GM21367 (cell line): ENCODE measurements at regions not wholly inside any gene's neighbourhood (a gene's known extent, or its start where the extent isn't known, plus 50 kb on each side); places are given as distances from the start of the nearest gene placed in this dataset.

Source experiments
- ATAC-seq: cut with Tn5 transposase; IDR thresholded peaks from one replicate; pipeline ENCODE4 v1.9.1; 2021; ENCODE audit not compliant: unreplicated experiment

DNA sequence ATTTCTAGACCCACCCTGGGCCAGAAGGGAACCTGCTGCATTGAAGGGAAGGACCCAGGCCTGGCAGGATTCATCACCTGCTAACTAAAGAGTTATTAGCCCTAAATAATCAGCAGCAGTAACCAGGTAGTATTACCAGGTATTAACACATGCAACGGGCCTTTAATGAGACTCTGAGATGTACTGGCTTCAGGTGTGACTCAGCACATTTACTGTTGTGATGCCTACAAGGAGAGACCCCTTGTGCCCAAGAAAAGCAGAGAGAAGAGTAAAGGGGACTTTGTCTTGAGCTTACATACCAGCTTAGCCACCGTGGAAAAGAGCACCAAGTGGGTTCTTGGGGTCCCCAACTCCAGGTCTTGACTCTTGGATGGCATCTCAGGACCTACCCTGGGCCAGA, 243.1 kb upstream of the SLC39A10 start:
- no peak for ATAC-seq

DNA sequence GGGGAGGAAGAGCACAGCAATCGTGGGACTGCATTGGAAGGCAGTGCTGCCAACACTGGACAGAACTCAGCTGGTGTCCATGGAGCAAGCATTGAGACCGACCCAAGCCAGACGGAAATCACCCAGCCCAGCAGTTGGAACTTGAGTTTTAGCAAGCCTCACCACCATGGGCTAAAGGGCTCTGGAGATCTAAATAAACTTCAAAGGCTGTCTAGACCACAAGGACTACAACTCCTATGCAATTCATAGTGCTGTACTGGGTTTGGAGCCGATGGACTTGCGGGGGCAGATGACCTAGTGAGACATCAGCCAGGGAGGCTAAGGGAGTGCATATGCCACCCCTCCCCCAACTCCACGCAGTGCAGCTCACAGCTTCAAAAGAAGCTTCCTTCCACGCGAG, 243.6 kb upstream of the SLC39A10 start:
- ATAC-seq: no peak

DNA sequence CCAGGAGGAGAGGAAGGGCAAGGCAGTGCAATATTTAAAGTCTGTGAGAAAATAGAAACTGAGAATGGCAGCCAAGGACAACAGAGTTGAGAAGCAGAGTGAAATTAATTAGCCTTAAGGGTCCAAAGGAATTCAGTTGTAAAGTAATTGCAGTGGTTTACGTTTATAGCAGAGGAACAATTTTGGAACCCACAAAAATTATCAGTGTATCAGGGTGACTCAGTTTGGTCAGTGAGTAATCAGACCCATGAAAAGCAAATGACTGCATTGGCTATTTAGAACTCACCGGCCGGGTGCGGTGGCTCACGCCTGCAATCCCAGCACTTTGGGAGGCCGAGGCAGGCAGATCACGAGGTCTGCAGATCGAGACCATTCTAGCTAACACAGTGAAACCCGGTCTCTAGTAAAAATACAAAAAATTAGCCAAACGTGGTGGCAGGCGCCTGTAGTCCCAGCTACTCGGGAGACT, 245.8 kb upstream of the SLC39A10 start:
- ATAC-seq: no peak

DNA sequence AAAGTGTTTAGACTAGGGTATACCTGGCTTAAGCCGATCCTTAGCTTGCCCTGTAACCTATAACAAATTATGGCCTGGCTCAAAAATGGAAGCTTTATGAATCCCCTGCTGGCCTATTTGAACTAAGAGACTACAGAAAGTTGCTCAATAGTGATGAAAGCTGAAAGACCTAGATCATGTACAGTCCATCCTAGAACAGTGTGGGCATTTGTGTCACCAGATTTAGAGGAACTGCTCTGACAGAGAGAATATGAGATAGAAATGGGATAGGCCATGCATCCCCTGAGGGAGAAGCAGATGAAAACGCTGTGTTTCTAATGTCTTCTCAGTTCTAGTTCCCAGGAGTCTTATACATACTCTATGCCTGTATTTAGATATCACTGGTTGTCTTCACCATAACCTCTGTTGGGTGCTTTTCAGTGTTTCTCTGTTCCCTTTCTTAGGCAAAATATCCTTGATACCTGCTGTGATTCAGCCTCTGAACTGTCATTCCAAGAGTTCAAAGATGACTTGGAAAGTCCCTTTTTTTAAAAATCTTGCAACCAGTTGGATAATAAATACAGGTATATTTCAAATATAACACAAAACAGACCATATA, 246.9 kb upstream of the SLC39A10 start:
- ATAC-seq: peak; percentile 55

DNA sequence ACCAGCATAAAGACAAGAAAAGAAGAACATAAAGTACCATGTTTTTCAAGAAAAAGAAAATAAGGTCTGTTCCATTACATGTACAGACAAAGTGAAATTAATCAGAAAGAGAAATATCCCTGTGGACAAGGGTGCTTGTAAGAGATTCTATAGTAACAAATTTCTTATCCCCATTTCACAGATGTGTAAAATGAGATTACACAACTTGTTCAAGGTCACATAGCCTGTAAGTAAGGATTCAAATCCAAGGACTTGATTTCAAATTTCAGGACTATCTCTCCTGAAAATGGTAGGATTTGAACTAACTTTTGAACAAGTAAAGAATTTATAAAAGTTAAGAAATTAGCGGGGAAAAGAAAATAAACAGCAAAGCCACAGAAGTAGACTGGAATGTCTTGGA, 248.2 kb upstream of the SLC39A10 start:
- no peak for ATAC-seq

DNA sequence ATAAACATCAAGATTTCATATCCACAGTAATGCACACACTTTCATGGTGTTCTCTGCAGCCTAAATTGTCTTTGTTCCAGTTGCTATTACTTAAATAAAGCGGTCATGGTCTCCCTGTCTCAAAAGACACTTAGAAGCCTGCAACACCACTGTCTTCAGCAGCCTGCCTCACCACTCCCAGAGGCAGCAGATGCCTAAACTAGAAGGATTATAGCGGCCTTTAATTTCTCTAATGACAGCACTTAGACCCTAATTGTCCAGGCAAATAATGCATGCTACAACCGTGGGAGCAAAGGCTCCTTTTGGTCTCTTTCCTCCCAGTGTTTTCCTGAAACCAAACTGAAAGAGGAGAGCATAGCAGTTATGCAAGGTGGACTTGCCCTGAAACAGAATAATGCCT, 248.8 kb upstream of the SLC39A10 start:
- ATAC-seq: no peak

DNA sequence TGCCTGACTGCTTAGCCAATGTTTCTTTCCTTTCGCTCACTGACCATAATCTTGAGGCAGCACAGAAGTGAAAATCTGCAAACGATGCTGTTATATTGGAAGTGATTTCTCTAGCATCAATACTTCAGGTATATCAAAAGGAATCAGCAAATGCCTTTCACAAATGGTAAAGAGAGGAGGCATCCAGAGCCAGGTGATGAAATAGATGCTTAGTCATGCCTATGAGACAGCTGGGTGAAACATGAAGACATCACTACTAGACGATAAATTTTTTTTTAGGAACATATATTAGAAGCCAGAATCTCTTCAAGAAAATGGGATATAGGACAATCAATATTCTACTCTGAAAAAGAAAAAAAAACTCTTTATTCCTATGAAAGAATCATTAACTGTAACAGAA, 249.2 kb upstream of the SLC39A10 start:
- ATAC-seq: no peak

DNA sequence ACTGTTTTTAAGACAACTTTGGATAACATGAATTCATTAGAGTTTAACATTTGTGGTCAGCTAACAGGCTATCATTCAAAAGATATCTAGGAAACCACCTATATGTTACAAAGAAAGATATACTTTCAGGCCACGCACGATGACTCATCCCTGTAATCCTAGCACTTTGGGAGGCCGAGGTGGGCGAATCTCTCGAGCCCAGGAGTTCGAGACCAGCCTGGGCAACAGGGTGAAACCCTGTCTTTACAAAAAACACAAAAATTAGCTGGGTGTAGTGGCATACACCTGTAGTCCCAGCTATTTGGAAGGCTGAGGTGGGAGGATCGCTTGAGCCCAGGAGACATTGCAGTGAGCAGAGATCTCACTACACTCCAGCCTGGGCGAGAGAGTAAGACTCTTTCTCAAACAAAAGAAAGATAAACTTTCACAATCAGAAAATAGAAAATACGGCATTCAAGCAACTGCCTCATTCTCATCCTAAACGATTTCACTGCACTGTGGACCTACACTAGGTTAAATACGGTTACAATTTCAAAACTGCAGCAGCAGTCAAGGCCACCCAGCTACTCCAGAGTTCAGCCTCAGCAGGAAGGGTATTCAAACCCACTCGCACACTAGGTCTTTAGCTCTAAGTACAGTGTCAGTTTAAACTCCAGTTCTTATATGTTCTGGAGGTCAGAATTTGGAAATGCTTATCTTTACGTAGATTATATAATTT, 250.0 kb upstream of the SLC39A10 start:
- no peak for ATAC-seq

DNA sequence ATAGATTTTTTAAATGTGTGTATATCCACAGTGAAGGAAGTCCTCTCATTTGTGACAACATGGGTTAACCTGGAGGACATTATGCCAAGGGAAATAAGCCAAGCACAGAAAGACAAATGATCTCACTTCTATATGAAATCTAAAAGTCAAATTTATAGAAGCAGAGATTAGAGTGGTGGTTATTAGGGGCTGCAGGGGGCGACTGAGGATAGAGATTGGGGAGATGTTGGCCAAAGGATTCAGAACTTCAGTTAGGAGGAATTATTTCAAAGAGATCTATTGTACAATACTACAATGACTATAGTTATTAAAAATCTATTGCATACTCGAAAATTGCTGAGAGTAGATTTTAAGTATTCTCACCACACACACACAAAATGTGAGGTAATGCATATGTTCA, 252.4 kb upstream of the SLC39A10 start:
- no peak for ATAC-seq

DNA sequence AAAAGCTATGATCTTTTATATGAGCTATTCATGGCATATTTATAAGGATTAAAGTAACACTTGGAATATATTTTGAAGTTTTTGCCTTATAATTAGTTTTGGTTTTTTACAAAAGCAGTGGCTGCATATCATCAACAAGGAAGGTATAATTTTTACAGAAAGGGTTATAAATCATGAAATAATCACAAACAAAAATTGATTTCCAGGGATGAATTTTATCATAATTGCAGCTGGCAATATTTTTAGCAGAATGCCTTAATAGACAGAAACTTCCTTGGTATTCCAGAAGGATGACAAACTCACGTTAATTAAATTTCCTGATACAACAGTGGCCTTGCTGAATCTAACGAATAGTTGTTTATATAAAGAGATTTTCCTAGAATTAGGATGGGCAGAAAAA, 260.5 kb upstream of the SLC39A10 start:
- no peak for ATAC-seq

DNA sequence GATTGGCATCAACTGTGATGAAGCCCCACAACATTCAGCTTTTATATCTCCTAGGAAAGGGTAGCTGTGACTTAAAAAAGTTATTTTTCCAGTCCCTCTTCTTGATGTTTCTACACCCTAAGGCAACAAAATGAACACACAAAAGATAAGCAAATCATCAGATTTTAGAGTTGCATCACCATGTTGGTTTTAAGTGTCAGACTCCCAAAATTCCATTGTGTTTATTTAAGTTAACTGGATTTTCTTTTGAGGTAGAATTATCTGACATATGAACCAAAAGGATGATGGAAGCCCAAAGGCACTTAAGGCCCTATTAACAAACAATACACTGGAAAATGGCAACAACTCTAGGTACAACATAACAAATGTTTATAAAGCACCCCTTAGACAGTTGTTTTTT, 261.7 kb upstream of the SLC39A10 start:
- ATAC-seq: no peak

DNA sequence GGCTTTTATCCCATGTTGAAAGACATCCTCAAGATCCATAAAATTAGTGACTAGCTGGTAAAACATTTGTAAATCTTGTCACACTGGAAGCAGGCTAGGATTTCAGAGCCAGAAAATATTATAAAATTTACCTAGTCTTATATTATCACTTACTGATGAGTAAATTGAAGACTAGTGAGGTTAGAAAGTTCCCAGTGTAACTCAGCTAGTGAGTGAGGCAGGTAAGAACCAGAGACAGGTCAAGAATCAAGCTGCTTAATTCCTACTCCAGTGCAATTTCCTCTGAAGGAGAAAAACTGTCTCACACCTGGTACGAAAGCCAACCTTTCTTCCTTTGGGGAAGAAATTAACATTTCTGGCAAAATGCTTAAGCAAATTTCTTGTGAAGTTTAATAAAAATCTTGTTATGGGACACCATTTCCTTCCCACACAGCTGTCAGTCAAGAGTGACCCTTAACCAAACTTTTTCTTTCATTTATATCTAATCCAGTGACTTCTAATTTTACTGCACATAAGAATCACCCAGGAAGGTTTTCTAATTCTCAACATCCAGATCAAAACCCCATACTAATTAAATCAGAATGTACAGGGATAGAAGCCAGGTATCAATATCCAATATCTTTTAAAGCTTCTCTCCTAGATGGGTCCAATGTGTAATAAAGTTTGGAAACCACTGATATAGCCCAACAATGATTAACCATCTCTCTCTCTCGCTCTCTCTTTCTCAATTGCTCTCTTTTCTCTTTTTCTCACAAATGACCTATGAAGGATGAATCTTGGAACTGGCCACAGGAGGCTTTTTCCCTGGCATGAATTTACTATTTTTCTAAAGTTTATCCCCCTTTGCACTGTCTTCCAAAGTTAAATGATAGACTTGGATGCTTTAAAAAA, 264.3 kb upstream of the SLC39A10 start:
- ATAC-seq: no peak

DNA sequence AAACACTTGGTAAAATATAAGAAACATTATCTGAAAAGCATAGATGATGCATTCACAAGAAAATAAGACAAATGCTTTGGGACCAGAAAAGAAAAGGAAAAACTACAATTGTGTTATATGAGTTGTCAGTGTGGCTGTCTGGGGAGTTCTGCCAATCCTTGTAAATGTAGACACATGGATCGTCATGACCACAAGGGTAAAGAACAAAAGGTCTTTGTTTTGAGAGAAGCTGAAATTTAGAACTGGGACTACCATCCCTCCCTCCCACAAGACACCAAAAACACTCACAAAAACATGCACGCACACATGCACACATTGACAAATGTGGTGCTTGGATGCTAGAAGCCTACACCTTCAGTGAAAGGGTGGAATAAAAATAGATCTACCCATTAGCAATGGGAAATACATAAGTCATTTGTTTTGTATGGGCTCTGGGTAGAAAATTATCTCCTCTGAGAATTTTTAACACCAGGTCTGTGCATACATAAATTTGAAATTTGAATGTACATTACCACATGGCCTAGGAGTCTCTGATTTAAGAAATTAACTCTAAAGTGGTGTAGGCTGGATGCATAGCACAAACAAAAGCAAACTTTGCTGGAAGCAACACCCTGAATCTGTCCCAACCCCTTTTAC, 266.2 kb upstream of the SLC39A10 start:
- no peak for ATAC-seq

DNA sequence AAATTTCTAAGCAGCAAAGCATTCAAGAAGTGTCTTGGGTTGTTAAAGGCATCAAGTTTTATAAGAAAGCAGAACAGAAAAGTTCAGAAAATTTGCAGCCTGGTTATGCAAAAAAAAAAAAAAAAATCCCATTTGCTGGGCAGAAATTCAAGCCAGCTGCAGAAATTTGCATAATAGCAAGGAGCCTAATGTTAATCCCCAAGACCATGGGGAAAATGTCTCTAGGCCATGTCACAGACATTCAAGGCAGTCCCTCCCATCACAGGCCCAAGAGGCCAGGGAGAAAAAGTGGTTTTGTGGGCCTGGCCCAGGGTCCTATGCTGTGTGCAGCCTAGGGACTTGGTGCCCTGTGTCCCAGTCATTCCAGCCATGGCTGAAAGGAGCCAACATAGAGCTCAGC, 269.0 kb upstream of the SLC39A10 start:
- no peak for ATAC-seq

DNA sequence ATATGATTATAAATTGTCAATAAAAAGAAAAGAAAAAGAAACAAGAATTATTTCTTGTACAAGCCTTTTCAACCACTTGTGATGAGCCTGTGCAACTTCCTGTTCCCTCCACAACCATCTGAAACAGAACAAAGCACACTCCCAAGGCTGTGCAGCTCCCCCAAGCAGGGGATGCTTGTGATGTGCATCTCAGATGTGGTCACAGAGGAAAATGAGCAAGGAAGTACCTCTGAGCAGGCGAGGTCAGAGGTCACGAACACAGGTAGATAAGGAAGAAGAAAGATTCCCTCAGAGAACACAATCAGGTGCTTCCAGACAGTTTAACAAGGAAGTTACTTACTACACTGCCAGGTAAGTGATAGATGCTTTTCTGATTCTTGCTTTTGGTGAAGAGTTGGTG, 274.8 kb upstream of the SLC39A10 start:
- peak; percentile 55 for ATAC-seq

DNA sequence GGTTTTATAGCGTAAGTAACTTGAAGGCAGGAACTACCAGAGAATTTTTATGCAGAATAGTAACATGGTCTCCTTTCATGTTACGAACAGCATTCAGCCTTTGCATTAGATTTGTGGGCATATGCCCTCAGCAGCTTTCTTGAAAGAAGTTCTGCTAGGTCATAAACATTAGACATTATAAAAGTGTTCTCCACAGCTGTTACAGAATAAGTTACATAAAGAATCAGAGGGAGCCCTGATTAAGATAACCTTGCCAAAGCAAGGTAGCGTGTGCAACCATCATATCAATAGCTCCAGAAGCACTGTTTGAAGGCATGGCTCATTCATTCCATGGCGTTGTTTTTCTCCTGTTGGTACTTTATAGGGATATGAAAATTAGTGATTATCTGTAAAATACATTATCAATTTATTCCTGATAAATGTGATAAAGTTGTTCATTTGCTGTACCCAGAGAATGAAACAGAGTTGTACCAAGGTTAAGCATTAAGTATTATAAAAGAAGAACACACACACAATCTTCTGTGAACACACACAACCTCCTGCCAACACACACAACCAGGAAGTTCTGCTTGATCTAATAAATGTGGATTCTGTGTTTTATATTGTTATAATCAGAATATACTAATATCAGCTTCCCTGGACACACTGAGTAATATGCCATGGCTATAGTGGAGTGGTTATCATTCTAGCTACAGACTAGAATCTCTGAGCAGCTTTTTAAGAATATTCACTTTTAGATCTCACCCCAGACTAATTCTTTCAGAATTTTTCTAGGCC, 286.7 kb upstream of the SLC39A10 start:
- ATAC-seq: no peak

DNA sequence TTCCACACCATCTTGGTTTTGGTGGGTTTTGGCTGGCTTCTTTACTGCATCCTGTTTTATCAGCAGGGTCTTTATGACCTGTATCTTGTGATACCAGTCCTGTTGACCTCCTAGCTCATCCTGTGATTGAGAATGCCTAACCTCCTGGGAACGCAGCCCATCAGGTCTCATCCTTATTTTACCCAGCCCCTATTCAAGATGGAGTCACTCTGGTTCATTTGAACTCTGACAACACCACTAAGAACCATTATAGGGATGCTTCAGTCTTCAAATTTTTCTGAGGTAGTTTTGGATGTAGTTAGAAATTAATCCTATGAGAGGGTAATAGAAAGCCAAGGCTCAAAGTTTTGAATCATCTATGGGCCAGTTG, 287.8 kb upstream of the SLC39A10 start:
- ATAC-seq: no peak

DNA sequence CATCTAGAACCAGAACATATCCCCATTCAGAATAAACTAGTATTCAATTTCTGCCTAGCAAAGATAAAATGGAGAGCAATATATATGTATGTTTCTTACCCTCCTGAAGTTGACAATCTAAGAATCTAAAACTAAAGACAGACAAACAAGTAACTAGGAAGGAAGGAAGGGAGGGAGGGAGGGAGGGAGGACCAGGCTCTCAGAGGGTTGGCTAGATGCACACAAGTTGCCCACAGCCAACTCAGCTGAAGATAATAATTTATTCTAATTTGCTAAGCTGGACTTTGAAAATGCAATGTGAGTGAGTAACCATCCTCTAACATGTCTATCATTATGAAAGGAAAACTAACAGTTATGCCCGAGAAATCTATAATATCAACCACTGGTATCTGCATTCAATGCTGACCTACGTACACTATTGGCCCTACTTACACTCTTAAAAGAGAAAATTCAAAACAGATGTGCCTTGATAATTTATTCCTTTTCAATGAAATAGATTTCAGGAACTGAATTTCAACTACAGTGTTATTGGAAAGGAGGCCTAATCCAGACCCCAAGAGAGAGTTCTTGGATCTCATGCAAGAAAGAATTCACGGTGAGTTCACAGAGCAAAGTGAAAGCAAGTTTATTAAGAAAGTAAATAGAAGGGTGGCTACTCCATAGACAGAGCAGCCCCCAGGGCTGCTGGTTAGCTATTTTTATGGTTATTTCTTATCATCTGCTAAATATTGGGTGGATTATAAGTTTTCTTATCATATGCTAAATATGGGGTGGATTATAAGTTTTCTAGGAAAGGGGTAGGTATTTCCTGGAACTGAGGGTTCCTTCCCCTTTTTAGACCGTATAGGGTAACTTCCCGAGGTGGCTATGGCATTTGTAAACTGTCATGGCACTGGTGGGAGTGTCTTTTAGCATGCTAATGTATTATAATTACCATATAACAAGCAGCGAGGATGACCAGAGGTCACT, 288.5 kb upstream of the SLC39A10 start:
- ATAC-seq: no peak

DNA sequence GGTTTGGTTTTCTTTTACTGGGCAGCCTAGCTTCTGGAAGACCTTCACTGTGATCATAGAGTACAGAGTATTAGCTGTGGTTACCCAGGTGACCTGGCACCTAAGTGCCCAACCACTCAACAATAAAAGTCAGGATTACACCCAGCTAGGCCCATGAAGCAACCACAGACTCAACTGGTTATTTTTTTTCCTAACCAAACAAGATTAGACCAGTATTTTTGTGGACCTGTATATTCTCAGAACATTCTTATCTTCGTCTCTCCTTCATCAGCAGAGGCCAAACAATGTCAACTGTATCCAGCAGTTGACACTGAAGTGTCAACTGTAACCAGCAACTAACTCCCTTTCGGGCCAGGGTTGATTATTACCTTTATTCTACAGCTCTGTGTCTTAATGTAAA, 289.2 kb upstream of the SLC39A10 start:
- ATAC-seq: no peak
